Epithelial cell of esophagus (primary cell): ENCODE measurements at regions not wholly inside any gene's neighbourhood (a gene's known extent, or its start where the extent isn't known, plus 50 kb on each side); places are given as distances from the start of the nearest gene placed in this dataset.

Source experiments
- DNase-seq: peaks from one replicate; pipeline ENCODE4 v3.0.0; 2010; ENCODE audit warnings: low read depth
- H3K4me3 ChIP-seq: 2 replicates; pipeline ENCODE4 v1.5.1; 2011; ENCODE audit warnings: mild to moderate bottlenecking, low read length, control low read depth
- CTCF ChIP-seq: IDR thresholded peaks from 2 replicates; pipeline ENCODE4 v1.5.1; 2011; ENCODE audit warnings: low read depth, mild to moderate bottlenecking, low read length, control low read depth, inconsistent platforms; ENCODE audit not compliant: insufficient read depth; ENCODE audit errors: missing control alignments

GRCh38 chr7:46297515-46297914, 376.4 kb upstream of the IGFBP3 start:
- no peak overlapping the region for H3K4me3 ChIP-seq
- no peak for TF ChIP-seq CTCF
- DNase-seq = no peak

GRCh38 chr7:46296526-46296925, 375.5 kb upstream of the IGFBP3 start:
- no peak overlapping the region for H3K4me3 ChIP-seq
- TF ChIP-seq CTCF = no peak
- DNase-seq = peak; percentile 76

GRCh38 chr7:46294381-46294780, 373.3 kb upstream of the IGFBP3 start:
- no peak for DNase-seq
- H3K4me3 ChIP-seq = no peak overlapping the region
- TF ChIP-seq CTCF = no peak

DNA sequence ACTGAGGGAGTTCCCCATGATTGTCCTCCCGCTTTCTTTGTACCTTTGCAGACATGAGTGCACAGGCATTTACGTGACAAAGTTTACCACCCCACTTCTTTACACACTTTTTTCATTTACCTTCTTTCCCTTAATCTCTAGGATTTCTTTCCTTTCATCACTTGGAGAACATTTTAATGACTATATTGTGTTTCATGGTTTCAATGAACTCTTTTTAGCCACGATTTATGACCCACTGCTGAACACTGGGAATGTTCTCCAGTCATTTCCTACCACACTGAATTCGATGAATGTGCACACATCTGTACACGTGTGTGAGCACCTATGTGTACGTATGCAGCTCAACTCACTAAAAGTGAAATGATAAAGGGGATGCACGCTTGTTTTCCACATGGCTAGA, 371.7 kb upstream of the IGFBP3 start:
- TF ChIP-seq CTCF = no peak
- DNase-seq = no peak
- no peak overlapping the region for H3K4me3 ChIP-seq

- DNase-seq = peak; percentile 96
- no peak for TF ChIP-seq CTCF
- no peak overlapping the region for H3K4me3 ChIP-seq
These were observed 370.6 kb upstream of the IGFBP3 start for GRCh38 chr7:46291601-46292150.

DNA sequence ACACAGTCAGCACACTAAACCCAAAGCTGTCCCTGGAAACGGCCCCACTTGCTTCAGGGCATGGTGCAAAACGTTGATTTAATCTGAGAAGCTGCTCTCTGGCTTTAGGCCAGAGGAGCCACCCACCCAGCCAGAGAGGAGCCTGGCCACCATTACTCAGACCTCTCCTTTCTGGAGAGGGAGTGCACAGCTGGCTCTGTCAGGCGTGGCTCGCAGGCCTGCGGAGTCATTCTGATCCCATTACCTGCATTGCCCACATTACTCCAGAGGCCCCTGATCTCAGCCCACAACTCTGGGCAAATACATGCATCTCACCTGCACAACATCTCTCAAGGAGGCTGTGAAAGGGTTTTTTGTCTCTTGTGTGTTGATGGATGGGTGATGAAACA, 370.0 kb upstream of the IGFBP3 start:
- peak; percentile 96 for DNase-seq

More for the DNA sequence above, 370.0 kb upstream of the IGFBP3 start:
- H3K4me3 ChIP-seq = no peak overlapping the region
- no peak for TF ChIP-seq CTCF
